ENCODE measurements at regions not wholly inside any gene's neighbourhood (a gene's known extent, or its start where the extent isn't known, plus 50 kb on each side); places are given as distances from the start of the nearest gene placed in this dataset.
"Not testable (repeated sequence)": the region's sequence is repeated elsewhere in the genome, so short reads cannot be mapped to it uniquely, and the experiment has no call there.

DNA sequence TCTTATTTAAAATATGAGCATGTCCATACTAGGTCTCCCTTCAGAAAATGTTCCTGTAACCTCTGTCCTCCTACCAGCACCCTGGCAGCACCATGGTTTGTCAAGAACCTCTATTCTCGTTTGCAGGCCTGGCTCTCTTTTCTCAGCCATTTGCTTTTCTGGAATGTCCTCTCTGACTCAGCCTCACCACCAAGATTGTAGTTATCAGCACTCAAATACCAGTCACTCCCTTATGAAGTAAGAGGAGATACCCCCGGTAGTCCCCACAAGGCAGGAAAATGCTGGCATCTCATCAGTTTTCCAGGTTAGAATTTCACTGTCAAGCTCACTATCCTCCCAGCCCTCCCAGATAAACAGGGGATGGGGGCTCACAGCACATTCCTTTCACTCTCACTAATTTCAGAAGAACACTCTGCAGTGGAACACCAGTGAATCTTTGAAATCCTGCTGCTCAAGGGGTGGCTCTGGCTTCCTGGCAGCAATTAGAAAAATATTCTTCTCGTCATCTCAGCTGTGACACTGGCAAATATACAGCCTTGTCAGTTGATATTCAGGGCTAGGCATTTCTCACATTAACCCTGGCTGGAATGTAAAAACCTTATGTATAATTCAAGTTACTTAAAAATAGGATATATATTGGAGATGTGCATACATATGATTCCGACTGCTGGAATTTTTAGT is 129.2 kb downstream of the TBX18 start:
- DNase-seq, result no peak

DNA sequence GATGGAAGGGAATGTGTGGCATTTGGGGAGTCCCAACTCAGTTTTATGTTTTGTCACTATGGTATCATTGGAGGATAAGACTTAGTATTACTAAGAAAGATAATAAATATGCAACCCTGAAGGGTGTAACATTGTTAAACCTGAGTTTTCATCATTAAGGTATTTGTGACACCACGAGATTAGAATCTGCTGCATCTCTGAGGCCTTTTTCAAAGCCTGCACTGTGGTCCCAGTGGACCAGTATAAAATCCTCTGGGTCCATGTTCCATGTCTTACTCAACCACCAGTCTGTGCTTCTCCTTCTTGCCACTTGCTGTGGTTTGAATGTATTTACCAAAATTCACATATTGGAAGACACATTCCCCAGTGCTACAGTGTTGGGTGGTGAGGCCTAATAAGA is 130.6 kb downstream of the TBX18 start:
- DNase-seq, result no peak

DNA sequence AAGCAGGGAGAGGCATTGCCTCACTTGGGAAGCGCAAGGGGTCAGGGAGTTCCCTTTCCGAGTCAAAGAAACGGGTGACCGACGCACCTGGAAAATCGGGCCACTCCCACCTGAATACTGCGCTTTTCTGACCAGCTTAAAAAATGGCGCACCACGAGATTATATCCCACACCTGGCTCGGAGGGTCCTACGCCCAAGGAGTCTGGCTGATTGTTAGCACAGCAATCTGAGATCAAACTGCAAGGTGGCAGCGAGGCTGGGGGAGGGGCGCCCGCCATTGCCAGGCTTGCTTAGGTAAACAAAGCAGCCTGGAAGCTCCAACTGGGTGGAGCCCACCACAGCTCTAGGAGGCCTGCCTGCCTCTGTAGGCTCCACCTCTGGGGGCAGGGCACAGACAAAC is 137.9 kb downstream of the TBX18 start:
- DNase-seq, result not testable (repeated sequence)

DNA sequence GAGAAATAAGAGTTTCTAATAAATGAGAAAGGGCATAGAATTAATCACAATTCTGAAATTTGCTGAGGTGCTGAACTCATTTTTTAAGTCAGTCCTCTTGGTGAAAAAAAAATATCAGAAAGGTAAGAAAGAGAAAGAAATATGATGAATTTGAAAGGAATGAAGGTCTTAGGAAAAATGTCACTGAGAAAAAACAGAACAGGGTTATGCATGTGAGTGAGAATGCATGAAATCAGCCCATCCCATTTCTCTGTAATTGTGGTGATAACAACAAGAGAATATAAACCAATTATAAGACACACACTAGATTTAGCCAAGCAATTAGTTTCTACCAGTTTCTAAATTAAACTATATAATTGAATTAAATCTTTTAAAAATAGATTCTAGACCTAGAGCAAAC is 138.9 kb downstream of the TBX18 start:
- DNase-seq, result no peak

DNA sequence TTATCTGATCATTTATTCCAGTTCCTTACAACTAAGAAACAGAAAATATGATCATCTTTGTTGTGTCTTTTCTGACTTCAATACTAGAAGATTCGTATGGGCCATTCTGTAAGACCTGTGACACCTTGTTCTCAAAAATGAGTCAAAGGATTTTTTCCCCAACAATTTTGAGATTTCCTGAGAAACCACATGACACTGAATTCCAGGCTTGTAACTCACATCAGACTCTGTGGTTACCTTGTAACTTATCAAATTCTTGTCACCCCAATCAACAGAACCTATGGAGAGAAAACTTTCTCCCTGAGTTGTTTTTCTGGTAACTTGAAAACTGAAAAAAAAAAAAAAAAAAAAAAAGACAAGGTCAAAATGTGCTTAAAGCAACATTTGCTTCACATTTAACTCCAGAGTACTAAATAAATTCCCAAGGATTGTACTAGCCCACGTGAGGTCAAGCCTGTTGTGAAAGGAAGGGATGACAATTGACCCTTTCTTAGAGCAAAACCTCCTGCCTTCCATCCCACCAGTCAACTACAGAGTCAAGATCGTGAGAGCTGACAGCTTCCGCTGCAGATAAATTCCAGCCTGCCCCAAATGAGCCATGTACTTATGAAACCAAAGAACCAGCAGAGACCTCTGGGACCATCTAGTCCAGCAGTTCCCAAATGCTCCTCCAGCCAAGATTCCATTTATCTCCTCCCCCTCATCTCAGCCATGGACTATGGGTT is 140.3 kb downstream of the TBX18 start:
- no peak for DNase-seq

DNA sequence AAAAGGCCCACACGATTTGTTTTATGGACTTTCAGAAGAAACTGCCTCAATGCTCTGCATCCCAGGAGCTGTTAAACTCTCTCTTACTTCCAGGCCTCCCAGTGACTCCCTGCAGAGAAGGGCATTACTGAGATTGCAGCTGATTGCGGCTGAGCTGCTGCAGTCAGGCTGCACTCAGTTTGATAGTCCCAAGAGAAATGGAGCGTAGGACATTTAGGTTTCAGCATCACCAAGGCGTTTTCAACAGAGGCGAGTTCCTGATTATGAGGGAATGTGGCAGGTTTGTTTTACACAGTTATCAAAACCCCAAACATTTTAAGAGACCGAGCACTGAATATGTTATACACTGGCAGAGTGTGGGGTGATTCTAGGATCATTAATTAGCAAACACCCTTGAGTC is 145.6 kb downstream of the TBX18 start:
- DNase-seq, result no peak

DNA sequence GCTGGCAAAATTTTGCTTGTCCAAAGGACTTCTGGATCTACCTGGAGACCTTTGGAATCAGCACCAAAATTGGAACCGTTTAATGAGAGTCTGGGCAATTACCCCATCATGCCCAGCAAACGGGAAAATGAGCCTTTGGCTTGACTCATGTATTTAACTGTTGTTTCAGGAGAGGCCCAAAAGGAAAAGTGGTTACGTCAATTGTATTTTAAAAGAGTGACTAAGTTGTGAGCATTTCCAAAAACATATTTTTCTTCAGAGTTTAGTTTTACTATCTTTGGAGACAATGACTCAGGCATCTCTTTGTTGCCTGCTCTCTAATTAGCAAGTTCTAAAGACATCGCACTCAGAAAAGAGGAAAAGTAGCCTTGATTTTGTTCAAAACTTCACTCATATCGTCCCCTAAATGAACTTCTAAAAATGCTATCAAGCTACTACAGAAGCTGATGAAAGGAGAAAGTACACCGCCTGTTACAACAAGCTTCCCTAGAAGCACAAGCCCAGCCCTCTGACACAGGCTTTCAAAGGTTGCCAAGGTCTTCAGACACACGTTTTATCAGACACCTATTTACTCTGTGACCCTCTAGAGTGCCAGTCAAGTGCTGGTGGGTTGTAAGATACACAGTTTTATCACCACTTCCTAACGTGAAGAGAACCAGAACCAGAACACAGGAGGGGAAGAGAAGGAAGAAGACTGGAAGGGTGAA is 146.2 kb downstream of the TBX18 start:
- DNase-seq, result no peak

DNA sequence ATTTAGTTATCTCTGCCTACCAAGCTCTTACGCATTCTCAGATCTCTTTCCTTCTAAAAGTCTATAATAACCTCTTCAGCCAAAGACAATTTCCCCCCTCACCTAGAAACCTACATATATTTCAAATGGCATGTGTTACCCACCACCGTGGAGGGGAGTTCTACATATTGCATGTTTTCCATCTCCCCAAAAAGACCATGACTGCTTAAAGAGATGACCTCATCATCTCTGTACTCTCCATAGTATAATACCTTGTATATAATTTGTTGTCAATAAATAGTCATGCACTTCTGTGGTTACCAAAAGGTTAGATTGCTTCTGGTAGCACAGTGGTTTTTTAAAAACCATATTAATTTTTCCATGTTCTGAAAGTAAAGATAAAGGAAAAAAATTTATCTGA is 148.4 kb downstream of the TBX18 start:
- no peak for DNase-seq

DNA sequence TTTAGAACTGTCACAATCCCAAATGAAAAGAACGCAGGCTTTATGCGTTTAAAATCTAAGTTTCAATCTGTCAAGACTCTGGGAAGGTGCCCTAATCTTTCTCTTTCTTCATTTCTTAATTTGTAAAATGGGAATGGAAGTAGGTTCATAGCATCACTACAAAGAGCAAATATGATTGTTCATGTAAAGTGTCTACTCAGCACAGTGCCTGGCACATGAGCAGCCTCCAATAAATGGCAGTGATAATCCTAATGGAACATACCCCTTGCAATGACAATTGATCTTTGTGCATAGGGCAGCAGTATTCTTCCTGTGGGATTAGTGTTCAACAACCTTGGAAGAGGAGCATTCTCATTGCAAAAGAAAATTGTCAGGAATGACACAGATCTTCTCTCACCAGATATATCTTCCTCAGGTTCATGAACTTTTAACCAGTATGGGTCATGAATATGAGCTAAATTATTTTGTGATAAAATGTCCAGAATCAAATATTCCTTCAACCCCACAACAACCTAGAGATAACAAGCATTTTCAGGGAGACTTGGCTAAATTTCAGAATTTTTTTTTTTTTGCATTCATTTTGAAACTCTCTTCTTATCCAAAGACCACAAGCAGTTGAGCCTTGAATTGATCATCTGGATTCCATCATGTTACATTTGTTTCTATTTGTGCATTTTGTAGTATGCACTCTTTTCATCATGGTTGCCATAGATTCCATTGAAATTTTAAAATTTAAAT is 149.1 kb downstream of the TBX18 start:
- no peak for DNase-seq

DNA sequence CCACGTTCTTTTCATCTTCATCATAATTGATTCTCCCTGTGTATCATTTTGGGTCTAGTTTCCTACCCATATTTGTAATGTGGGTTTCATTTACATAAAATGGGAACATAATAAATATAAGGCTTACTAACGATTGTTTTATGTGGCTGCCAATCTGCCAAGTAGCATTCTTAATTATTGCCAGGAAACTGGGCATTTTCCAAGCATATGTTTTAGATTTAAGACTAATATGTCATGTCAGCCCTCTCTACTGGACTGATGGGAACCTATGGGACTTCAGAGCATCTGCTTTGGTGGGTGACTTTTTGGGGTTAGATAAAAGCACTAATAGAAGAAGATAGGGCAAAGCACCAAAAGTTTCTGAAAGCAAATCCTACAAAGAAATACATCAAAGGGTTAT is 157.5 kb downstream of the TBX18 start:
- no peak for DNase-seq

DNA sequence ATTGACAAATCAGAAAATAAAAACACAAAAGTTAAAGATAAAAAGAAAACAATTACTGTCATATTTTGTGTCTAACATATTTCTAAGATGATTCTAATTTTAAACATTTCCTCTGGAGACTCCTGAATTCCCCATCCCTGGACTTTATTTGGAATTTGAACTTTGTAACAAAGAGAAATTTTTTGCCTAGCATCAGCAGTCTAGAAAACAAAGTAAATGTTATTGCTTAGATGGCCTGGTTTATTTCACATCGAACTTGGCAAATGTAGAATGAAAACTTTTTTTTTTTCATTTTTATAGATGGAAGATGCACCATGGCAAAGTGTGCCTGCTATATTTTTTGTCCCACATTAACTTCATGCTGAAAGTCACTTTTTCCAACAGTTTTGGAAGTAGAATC is 159.1 kb downstream of the TBX18 start:
- no peak for DNase-seq

DNA sequence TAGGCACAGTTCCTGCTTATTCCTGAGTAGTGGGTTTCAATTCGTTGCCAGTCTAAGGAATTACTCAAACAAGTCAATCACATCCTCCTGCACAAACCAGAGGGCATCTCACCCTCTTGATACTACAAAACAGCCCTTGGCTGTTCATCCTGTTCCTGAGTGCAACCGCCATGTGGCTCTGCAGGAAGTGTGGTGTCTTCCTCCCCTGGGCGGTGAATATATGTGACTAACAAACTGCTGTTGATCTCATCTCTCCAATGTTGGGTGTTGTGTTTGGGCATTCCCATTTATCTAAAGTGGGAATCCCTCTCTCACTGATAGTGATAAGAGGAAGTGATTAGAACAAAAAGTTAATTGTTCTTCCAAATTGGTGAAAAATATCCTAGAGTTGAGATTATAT is 163.0 kb downstream of the TBX18 start:
- no peak for DNase-seq

DNA sequence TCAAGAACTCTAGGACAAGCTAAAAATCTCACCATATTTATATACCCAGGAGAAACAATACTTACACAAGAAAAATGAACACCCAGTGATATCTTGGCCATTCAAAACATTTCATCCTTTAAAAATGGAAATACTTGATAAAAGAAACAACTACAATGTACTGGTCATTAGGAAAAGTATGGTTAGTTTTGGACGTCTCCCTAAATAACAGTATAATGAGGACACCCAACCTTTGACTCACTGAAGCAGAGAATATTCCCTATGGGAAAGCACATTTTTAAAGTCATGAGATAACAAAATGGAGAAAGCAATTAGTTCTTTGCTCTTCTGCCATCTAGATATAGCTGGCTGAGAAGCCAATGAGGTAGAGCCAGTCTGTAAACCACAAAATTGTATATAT is 164.4 kb downstream of the TBX18 start:
- DNase-seq, result no peak

DNA sequence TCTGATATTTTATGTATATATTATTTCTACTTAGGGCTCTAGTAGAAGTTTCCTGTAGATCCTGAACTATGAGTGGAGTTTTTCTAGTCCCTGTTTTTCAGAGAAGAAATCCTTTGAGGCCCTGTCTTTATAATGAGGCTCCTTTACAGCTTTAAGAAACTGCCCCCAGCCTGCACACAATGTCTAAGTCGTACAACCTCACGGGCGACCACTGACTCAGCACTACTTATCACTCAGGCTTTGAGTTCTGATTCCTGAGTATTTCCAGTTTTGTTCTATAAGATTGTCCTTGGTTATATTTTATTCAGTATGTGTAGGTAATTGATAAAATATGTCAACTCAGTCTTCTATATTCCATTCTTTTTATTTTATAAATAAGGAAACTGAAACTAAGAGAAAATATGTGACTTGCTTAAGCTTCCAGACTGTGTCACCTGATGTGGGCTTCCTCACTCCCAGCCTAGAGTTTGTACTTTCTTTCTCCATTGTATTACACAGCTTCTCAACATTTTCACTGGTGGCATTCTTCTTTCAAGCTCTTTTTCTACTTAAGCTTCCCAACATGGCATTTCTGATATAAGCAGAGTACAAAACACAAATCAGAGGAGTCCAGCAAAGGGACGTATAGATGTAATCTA is 167.0 kb downstream of the TBX18 start:
- no peak for DNase-seq

DNA sequence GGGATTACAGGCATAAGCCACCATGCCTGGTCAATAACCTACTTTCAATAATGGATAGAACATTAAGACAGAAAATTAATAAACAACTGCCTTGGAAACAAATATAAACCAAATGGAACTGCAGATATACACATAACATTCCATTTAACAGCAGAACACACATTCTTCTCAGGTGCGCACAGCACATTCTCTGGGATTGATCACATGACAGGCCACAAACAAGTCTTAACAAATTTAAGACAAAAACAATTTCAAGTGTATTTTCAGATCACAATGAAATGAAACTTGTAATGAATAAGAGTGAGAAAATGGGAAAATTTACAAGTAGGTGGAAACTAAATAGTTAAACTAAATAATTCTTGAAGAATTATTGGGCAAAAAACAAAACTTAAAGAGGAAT is 167.9 kb downstream of the TBX18 start:
- no peak for DNase-seq

DNA sequence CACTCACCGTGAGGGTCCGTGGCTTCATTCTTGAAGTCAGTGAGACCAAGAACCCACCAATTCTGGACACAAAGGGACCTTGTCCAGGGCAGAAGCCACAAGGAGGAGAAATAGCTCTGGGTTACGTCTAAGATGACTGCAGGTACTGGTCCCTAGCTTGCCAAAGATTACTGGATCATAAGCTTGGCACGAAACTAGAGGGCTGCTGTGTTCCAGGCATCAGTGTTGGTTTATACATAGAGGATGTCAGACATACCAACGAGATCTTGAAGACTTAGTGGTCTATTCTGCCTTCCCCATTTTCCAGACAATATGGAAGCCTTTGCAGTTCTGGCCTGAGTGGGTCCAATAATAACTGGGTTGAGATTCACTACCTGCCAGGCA is 175.7 kb downstream of the TBX18 start:
- DNase-seq, result no peak

DNA sequence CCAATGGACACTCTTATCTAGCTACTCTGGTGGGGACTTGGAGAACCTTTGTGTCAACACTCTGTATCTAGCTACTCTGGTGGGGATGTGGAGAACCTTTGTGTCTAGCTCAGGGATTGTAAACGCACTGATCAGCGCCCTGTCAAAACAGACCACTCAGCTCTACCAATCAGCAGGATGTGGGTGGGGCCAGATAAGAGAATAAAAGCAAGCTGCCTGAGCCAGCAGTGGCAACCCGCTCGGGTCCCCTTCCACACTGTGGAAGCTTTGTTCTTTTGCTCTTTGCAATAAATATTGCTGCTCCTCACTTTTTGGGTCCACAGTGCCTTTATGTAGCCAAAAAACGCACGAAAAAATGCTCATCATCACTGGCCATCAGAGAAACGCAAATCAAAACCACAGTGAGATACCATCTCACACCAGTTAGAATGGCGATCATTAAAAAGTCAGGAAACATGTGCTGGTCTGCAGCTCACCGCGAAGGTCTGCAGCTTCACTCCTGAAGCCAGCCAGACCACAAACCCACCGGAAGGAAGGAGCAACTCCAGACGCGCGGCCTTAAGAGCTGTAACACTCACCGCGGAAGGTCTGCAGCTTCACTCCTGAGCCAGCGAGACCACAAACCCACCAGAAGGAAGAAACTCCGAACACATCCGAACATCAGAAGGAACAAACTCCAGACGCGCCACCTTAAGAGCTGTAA is 176.3 kb downstream of the TBX18 start:
- not testable (repeated sequence) for DNase-seq

DNA sequence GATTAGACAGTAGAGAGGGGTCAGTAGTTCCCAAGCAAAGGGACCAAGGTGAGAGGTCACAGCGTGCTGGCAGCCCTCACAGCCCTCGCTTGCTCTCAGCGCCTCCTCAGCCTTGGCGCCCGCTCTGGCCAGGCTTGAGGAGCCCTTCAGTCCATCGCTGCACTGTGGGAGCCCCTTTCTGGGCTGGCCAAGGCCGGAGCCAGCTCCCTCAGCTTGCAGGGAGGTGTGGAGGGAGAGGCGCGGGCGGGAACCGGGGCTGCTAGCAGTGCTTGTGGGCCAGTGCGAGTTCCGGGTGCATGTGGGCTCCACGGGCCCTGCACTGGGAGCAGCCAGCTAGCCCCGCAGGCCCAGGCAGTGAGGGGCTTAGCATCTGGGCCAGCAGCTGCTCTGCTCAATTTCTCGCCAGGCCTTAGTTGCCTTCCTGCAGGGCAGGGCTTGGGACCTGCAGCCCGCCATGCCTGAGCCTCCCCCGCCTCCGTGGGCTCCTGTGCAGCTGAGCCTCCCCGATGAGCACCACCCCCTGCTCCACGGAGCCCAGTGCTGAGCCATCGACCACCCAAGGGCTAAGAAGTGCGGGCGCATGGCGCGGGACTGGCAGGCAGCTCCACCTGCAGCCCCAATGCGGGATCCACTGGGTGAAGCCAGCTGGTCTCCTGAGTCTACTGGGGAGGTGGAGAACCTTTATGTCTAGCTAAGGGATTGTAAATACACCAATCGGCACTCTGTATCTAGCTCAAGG is 177.0 kb downstream of the TBX18 start:
- DNase-seq, result not testable (repeated sequence)

DNA sequence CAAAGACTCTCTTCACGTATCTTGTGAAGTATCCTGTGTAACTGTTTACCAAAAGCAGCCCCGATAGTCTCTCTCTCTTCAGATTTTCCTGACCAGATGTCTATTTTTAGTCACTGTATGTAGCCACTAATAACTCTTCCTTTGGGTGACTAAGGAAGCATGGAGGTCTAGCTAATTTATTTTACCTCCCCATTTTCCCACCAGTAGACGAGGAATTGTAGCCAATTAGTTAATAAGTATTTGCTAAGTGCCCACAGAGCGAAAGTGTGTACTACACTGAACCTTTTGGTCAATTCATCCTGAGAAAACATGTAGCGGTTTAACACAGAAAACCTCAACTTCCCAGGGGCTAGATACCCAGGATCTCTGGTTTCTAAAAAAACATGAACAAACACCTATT is 180.6 kb downstream of the TBX18 start:
- no peak for DNase-seq

DNA sequence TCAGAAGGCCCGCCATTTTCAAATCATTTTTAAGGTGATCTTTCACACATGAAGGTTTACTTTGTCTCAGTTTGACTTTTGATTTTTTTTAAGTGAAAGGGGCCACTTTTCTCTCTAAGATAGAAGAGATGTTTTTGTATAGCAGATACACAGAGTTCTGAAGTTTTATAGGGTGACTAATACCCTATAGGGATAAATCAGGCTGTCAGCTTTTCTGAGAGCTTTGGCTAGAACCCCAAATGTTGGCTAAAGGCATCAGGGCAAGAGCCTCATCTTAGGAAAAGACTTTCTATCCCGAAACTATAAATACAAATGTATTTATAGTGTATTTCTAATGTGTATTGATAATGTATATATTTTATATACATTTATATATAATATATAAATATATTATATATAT is 181.4 kb downstream of the TBX18 start:
- DNase-seq, result no peak
